ENCODE measurements at regions not wholly inside any gene's neighbourhood (a gene's known extent, or its start where the extent isn't known, plus 50 kb on each side); places are given as distances from the start of the nearest gene placed in this dataset.

DNA sequence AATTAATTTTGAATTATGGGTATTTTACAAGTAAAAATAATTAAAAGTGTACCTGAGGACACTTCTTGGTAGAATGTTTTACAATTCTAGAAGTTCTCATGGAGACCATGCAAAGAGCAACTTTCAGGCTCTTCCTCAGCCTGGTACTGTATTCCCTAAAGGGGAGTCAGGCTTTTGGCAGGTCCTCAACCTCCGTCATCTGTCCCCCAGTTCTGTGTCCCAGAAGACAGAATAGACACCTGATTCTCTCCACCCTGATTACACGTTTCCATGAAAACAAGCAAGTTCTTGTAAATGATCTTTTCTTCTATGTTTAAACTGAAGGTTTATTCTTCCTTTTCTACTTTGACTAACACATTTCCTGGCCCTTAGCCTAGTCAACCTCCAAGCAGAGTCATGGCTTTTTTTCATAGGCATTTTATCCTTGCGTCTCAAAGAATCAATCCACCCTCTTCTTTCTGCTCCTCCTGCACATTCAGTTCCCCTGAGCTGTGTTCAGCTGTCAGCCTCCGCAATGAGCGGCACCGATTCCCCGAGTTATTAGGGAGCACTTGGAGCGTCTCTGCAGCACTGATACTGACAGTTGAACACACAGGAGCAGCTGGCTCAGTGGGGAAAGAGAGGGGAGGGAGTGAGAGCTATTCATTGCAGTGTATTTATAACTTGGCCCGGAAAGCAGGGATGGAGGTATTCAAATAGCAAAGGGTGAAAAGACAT lies 1082.4 kb upstream of the MAP3K7 start:
- DNase-seq = peak; percentile 73

DNA sequence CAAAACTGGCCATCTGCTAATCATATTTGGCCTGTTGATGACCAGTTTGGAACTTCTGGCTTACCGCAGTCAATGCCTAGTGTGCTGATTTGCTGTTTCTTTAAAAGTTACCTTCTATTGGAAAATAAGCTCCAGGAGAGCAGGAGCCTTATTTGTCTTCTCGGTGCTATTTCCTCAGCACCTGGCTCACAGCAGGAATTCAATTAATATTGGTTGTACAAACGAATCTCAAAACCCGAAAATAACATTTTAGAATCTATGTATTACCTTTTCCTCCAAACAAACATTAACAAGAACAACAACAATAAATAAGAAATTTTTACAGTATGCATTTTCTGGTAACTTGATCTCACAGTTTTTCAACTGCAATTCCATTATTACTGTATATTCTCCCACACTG lies 1080.7 kb upstream of the MAP3K7 start:
- DNase-seq = no peak

DNA sequence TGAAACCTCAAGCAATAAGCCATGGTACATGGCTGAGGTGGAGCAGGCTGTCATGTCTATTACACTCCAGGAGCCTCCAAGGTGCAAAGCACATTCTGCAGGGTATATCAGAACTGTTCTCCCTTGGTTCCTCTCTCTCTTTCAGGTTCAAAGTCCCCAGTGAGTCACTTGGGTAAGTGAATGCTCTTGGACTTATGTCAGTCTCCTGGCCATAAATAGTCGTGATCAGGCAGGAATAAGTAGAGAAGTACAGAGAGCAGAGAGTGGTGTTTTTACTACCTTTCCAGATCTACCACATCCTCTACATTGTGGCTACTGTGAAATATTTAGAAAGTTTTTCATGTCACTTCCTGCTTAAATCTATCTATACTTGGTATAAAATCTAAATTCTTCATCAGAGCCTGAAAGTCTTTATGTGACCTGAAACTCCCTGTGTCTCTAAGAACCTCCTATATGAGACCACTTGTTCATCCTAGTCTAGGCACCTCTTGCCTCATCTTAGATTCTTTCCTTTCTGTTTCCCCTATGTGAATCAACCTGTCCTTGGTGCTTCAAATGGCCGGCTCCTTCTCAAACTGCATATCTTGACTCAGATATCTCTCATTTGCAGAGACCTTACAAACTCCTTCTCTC lies 1077.6 kb upstream of the MAP3K7 start:
- DNase-seq = no peak

DNA sequence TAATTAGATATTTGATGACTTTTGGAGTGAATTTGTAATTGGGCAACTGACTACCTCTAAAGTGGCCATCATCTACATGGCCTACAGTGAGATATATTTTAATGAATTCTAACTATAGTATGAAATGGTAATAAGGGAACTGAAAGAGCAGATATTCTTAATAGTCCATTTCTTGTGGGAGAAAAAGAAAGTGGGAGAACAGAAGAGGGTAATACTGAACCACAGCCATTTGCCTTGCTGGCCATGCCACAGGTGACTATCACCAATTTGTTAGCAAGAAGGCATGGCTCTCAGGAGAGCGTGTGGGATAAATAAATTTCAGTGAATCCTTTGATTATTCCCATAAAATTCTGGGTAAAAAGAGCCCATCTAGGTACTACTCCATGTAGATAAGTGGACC lies 1074.0 kb upstream of the MAP3K7 start:
- no peak for DNase-seq

DNA sequence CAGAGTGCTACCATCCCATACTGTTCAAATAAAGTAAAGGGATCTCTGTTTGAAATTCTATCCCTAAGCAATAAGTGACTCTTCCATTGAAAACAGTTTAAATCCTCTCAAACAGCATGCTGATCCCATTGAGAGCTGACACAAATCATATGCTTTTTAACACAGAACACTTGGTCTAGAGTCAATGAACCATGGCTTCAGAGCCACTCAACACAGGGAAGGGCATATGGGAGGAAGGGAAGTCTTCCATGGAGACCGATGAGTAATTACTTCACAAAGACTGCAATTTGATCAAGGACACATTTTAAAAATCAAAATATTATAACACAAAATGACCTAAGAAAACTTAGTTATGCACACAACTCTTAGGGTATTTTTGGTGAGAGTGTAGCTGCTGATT lies 1073.0 kb upstream of the MAP3K7 start:
- peak; percentile 48 for DNase-seq

DNA sequence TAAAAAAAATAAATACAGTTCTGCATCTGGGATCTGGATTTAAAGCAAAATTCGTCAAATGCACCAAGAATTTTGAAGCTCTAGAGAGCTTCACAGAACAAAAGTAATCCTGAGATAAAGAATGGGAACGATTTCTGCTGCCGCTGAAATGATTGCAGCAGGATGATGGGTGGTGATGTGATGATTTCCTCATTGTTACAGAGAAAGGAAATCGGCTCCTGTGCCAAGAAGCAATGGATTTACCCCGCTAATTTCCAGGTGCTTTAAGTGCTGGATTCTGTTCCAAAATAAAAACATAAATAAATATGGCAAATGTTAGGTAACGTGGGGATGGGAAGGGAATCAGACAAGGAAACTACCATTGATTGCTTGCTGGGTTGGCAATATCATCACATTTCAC lies 1067.9 kb upstream of the MAP3K7 start:
- no peak for DNase-seq

DNA sequence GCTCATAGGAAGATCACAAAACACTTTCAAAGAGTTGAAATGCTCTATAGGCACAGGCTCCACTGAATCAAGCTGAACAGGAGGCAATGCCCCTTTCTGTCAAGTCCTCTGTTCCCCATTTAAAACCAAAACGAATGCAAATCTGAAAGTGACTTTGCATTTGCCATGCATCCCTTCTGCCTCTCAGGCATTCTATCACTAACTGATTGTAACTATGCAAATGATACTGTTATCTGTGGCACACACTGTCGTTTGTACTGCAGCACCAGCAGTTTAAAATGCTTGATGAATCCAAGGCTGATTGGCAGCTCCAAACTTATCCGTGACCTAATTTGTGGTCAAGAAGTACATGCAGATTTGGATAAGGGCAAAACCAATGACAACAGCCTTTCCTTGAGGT lies 1067.5 kb upstream of the MAP3K7 start:
- no peak for DNase-seq

DNA sequence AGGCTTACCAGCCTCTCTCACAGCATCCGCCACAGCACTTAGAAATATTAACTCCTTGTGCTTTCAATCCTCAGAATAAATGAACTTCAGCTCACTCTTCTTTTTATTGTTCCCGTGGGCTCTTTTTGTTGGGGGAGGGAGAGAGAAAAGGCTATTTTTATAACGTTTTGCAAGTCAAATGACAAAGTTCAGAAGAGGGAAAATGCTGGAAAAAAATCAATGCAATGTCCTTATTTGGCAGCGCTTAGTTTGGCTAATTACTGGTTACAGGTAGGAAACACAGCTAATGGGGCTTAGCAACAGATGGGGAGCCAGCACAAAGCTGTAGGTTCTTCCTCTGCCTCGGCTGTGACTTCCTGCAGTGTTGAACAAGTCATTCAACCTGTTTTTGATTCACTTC lies 1067.0 kb upstream of the MAP3K7 start:
- DNase-seq = peak; percentile 68

DNA sequence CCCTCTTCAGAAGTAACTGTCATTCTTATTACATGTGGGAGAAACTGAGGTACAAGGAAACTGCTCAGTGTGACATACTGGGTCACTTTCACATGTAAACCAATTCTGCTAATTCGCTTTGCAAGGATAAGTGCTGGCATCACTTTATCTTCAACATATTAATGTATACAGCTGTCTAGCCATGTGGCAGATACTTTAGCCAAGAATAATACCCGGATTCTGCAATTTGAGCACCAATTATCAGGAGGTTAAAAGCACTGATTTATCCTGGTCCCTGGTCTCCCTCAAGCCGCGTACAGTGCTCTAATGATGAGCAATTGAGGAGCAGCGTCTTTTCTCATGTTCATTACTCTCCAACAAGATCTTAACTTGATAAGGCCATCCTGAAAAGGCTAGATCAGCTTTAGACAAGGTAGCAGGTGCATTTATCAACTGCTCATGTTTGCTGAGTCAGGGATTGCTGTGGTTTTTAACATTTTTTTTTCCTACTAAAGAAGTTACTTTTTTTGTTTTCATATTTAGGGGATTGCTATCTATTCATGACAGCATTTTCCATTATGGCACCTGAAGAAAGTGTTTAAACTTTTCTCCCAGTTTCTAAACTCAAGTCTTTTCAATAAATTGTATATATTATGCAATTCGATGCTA lies 1066.3 kb upstream of the MAP3K7 start:
- no peak for DNase-seq

DNA sequence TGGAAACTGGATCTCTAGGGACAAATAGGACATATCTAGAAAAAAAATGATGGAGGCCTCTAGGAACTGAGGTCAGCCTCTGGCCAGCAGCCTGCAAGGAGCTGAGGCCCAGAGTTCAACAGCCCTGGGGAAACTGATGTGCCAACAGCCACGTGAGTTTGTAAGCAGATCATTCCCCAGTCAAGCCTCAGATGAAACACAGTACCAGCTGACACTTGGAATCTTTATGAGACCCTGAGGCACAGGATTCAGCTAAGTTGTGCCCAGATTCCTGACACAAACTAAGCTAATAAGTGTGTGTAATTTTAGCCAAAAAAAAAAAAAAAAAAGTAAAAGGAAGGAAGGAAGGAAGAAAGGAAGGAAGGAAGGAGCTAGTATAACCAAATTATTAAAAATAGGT lies 1059.8 kb upstream of the MAP3K7 start:
- no peak for DNase-seq

DNA sequence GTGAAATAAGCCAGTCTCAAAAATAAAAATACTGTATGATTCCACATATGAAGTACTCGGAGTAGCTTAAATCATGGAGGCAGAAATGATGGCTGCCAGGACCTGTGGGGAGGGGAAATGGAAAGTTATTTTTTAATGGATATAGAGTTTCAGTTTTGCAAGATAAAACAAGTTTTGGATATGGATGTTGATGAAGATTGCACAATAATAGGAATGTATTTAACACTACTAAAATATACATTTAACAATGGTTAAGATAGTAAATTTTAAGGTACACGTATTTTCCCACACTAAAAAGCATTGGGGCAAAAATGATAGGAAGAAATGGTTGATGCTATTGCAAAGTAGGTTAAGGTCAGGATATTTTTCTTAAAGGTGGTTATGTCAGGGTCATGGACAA lies 1058.9 kb upstream of the MAP3K7 start:
- no peak for DNase-seq

DNA sequence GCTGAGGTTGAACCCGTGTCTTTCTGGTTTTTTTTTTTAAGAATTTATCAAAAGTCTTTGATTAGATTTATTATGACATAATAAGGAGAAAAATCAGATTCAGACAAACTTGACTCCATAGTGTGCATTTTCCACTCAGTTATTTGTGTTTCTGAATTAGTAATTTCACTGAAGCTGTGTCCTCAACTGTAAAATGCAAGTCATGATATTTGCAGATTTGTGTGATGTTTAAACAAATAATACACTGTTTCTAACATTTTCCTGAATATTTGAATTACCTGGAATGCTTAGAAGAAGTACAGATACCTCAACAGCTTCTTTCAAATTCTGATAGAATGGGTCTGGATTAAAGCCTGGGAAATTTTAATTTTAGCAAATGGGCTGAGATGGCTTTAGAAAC lies 1050.3 kb upstream of the MAP3K7 start:
- no peak for DNase-seq

DNA sequence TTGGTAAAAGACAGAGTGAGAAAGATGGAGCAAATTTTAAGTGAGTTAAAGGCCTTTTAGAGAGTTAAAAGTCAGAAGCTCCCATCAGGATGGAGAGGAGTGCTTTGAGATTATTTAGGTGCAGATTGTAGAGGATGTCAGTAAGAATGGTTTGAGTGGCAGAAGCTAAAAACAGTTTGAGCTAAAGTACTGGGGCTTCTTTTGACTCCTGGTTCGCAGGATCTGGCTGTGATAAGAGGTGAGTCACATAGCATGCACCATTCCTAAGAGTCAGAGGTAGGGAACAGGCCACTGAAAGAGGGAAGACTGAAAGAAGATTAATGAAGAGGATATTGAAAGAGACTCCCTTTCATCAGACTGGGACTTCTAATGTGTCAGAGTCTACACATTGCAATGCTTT lies 1047.9 kb upstream of the MAP3K7 start:
- DNase-seq = no peak

DNA sequence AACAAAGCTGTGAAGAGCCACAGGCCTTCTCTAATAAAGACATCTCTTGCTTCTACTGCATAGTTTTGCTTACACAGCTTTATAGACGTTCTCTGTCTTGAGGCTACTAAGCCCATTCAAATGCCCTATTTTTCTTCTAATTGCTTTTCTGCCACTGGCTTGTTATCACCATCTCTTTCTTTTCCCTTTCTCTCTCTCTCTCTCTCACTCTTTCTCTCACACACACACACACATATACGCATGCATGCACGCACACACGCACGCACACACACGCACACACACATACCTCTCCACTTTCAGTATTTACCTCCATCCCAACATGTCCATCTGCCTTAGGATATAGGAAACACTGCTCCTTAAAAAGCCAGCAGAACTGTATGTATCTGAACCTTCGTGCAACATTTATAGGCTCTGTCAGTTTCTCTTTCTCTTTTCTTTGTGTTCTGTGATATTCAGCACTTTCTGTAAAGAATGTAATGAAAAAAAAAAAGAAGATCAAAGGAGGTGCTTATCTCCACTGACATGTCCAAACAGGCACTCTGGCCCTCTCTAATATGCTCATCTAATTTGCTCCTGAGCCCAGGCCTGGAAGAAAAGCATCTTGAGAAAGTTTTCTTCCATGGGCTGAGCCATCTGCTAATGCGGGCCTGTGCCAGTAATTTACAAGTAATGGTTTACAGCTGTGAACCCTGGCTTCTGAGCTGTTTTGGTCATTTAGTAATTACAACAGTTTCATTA lies 1046.7 kb upstream of the MAP3K7 start:
- no peak for DNase-seq

DNA sequence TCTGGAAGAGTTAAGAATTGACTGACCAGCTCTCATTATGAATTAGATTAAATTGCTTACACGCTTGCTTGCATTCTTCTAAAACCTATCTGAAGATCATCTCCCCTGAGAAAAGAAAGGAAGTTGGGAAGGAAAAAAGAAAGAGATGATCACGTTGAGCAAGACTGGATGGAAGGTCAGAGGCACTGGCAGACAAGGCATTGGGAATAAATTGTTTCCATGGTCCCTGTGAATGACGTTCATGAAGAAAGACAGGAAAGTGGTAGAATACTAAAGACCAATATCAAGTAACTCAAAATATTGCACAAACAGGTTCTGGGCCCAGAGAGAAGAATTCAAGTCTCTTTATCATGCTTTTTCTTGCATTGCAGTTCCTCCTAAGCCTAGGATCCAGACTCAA lies 1045.4 kb upstream of the MAP3K7 start:
- DNase-seq = no peak

DNA sequence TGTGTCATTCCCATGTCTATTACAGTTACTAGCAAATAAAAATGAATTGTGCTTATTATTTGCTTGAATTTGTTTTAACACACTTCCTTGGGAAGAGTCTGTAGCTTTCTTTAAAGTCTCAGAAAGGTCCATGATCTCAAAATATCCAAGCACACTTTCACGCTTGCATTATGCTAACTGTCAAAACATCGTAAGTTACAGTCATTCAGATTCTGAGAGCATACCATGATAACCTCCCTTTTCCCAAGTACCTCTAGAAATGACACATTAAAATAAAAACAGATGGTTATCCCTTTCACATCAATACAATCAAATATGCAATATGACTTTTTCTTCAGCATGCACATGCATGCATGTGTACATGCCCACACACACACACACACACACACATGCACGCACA lies 1044.4 kb upstream of the MAP3K7 start:
- DNase-seq = no peak

DNA sequence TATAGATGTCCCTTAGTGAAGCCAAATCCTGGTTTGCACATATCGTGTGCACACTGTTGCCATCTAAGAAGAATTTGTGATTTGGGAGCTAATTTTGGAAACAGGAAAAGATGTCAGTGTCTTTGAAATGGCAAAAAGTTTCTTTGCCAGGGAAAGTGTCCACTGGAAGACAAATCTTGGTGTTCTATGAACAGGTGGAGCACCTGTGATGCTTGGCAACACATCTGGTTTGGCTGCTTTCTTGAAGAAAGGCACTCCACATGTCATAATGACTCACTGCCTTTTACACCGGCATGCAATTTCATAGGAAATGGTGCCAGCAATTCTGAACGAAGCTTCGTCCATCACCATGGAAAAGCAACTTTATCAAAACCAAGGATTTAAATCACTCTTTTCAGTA lies 1040.0 kb upstream of the MAP3K7 start:
- peak; percentile 20 for DNase-seq

DNA sequence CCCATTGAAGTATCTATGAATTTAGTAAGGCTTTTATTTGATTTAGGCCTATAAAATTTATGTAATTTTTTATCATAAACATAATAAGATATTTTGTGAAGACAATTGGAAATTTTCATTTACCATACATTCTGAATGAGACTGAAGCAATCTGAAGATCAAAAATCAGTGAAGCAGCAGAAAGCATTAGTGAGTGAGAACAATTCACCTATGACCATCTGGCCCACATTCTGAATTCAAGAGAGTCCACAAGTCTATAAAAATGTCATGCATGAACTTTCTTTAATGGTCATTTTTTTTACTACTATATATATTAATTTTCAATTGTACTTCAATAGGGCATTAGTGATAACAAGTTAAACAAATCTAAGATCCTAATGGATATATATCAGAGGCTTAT lies 1026.6 kb upstream of the MAP3K7 start:
- DNase-seq = no peak

DNA sequence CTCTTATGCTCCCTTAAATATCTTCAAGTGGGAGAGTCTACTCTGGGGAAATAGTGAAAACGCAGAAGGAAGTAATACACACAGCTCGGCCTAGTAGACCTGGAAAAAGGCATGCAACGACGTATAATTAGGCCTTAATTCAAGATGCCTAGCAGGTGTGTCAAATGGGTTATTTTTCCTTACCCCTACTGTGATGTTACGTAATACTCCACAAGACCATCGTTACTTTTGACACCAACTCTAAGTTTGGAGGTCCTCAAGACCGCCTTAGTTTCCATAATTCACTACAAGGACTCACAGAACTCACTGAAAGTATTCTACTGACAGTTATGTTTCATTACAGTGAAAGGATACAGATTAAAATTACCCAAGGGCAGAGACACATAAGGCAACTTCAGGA lies 1024.3 kb upstream of the MAP3K7 start:
- DNase-seq = no peak

DNA sequence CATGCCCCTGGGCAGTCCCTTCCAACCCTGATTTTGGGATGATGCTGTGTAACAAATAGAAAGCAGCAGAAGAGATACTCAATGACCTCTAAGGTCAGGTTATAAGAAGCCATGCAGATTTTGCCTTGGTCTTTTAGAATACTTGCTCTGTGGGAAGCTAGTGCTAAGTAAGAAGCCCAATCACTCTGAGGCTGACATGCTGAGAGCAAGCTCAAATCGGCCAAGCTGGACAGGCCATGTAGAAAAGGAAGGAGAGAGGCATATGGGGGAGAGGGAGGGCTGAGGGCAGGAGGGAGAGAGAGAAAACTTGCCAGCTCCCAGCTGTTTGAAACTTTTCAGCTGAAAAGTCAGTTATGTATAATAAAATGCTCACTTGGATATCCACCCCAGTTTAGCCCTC lies 1021.6 kb upstream of the MAP3K7 start:
- no peak for DNase-seq

DNA sequence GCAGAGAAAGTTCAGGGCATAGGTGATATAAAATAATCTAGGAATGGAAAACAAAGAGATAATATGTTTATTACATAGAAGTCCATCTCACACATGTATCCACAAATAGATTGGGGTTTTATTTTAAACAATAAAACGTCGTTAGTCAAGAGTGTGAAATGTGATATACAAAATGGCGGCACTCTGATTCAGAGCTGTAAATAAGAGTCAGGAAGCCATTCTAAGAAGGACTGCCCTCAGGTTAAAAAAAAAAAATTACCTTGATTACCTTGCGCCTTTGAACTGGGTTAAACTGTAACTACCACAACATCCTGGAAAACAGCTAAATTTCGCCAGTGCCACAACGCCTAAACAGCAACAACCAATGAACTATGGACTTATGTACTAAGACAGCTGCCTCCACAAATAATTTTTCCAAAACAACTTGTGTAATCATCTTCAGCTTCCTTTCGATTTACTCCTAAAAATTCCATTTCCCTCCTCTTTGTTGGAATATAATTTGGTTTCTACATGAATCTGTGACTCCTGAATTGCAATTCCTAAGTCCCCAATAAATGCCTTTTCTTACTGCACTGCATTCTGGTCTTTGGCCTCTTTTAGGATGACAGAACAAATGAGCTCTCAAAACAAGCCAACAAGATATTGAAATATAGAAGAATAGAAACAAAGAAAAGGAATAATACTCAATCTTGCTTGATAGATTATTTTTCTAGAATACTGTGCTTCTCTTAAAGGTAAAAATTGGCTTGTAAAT lies 1019.5 kb upstream of the MAP3K7 start:
- no peak for DNase-seq

DNA sequence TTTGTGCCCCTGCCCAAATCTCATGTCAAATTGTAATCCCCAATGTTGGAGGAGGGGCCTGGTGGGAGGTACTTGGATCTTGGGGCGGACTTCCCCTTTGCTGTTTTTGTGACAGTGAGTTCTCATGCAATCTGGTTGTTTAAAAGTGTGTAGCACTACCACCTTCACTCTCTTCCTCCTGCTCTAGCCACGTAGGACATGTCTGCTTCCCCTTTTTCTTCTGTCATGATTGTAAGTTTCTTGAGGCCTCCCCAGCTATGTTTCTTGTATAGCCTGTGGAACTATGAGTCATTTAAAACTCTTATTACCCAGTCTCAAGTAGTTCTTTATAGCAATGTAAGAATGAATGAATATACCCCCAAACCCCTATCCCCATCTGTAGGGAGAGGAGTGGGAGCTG lies 1013.7 kb upstream of the MAP3K7 start:
- no peak for DNase-seq

DNA sequence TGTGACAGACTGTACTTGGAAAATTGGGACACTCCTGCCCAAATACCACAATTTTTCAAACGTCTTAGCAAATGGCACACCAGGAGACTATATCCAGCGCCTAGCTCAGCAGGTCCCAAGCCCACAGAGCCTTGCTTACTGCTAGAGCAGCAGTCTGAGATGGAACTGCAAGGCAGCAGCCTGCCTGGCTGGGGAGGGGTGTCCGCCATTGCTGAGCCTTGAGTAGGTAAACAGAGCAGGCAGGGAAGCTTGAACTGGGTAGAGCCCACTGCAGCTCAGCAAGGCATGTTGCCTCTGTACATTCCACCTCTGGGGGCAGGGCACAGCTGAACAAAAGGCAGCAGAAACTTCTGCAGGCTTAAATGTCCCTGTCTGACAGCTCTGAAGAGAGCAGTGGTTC lies 1003.3 kb upstream of the MAP3K7 start:
- DNase-seq = no peak
